GM12892 (cell line): ENCODE measurements at regions not wholly inside any gene's neighbourhood (a gene's known extent, or its start where the extent isn't known, plus 50 kb on each side); places are given as distances from the start of the nearest gene placed in this dataset.

Source experiments
- POLR2A ChIP-seq: IDR thresholded peaks from 2 replicates; pipeline ENCODE4 v1.6.1; 2011; ENCODE audit warnings: low read depth, low read length, control low read depth
- POLR2AphosphoS5 ChIP-seq: IDR thresholded peaks from 2 replicates; pipeline ENCODE4 v1.6.1; 2011; ENCODE audit warnings: low read depth, low read length, control low read depth
- TAF1 ChIP-seq: IDR thresholded peaks from 2 replicates; pipeline ENCODE4 v1.6.1; 2011; ENCODE audit warnings: low read depth, mild to moderate bottlenecking, control low read depth, low read length, borderline replicate concordance

- TF ChIP-seq POLR2A (no peak), POLR2AphosphoS5 (no peak), TAF1 (no peak)
Observed at GRCh38 chrX:5756616-5757015, 472.1 kb downstream of the NLGN4X start.
